HPDE6-E6E7 (cell line): ENCODE measurements at regions not wholly inside any gene's neighbourhood (a gene's known extent, or its start where the extent isn't known, plus 50 kb on each side); places are given as distances from the start of the nearest gene placed in this dataset.
"Not testable (repeated sequence)": the region's sequence is repeated elsewhere in the genome, so short reads cannot be mapped to it uniquely, and the experiment has no call there.

Source experiments
- DNase-seq: peaks from one replicate; pipeline ENCODE4 v3.0.0; 2011; ENCODE audit warnings: missing footprints; ENCODE audit errors: extremely low spot score

DNA sequence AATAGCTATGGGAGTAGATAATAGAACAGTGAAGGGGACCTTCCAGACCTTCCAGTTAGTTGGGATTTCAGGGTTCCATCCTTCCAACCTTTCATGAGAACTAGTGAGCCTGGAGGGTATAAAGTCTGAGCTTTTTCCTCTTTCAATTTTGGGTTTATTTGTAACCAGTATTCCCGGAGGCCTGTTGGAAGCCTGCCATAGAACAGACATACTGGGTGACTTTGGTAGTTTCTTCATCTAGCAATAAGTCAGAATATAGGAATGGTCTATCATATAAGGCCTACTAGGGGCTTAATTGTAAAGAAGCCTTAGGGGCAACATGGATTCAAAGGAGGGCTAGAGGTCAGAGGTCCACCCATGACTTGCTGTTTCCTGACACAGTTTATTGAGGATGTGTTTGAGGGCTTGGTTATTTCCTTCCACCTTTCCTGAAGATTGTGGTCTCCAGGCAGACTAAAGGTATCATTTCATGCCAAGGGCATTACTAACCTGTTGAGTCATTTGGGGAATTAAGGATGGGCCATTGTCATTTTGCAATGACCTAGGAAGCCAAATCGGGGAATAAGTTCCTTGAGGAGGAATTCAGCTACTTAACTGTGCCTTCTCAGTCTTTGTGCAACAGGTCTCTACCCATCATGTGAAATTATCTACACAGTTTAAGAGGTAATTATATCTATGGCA lies 410.3 kb downstream of the SLC6A15 start:
- DNase-seq: peak; percentile 13

DNA sequence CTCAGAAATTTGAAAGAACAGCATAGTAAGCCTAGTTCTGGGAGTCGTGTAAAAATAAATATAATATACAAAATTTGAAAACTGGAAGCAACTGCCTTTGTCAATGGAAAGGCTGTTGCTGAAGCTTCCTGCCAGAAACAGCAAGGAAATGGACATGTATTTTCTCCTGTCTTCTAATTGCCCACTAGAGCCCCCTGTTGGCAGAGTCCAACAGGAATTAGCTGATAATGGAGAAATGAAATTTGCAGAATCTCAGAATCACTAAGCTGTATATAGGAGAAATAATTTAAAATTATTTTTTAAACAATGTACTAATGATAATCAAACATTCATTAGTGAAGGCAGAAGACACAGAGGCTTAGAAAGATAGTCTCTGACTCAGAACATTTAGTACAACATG lies 414.8 kb downstream of the SLC6A15 start:
- DNase-seq: no peak

DNA sequence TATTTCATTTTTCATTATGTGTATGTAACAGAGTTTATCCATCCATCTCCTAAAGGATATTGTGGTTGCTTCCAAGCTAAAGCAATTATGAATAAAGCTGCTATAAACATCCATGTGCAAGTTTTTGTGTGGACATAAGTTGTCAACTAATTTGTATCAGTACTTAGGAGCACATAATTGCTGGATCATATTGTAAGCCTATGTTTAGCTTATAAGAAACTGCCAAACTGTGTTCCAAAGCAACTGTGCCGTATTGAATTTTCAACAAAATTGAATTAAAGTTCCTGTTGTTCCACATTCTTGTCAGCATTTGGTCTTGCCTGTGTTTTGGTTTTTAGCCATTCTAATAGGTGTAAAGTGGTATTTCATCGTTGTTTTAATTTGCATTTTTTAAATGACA lies 416.9 kb downstream of the SLC6A15 start:
- no peak for DNase-seq

DNA sequence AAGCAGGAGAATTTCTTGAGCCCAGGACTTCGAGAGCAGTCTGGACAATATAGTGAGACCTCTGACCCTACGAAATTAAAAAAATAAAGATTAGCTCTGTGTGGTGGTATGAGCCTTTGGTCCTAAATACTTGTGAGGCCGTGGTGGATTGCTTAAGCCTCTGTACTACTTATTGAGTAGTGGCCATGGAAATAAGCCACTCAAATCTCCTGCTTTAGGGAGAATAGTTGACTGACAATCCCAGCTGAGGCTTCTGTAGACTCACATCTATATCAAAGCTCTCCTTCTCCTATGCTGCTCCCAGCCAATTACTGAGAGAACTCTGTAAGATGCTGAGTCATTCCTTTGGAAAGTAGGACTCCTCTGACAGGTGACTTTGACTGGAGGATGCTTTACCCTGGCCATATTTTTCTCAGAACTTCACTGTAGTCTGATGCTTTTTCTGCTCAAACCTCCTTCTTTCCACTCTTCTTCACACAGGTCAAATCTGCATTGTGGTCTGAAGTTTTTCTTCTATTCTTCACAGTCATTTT lies 420.2 kb downstream of the SLC6A15 start:
- no peak for DNase-seq

DNA sequence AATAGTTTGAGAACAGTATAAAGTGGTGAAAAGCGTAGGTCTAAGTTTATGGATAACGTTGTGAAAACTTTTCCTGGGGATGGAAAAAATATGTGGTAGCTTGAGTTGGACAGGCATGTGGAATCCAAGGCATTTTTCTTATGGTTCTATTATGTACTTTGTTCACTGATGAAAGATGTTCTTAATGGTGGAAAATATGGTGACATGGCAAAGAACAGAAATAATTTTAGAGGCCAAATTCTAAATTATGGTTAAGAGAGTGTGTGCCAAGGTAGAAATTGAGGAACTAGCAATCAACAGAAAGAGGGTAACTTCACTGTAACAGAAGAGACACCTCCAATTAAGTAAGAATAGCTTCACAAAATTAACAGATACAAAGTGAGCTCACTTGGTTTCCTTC lies 427.8 kb downstream of the SLC6A15 start:
- no peak for DNase-seq

DNA sequence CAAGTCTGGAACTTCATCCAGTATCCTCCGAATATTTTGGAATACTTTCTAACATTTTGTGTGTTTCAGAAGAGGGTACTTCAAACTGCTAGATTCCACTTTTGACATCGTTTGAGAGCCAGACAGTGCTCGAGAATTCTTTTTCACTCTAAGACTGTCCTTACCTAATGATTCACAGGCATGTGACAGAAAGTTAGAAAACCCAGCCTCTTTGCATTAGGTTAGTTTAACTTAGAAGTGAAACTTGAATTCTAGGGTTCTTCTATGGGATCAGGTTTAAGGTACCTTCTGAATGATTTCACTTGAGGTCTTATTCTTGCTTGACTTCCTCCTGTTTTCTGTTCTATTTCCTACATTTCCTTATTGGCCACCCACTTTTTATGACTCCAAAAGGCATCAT lies 431.8 kb downstream of the SLC6A15 start:
- no peak for DNase-seq

DNA sequence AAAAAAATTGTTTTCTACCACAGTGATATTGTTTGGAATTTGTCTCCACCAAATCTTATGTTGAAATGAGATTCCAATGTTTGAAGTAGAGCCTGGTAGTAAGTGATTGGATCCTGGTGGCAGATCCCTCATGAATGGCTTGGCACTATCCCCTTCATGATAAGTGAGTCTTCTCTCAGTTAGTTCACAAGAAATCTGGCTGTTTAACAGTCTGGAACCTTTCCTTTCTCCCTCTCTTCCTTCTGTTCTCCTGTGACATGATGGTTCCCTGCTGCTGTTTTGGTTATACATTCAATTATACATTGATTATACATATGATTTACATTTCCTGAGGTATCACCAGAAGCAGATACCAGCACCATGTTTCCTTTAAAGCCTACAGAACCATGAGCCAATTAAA lies 442.2 kb downstream of the SLC6A15 start:
- DNase-seq: no peak

DNA sequence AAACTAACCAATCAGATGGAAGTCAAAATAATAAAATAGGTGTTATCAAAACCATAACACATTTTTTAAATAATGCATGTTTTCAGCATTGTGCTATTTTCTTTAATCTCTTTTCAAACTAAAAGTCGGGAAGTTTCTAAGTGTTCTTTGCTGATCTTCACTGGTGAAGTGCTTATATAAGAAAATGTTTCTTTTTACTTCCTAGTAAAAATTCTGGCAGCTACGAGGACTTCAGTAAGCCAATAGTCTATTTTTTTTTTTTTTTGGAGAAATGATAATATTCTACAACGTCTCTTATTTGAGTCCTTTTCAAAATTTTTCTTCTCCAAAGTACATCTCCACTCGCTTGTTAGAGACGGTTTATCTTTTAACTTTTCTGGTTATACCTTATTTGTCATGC lies 448.0 kb downstream of the SLC6A15 start:
- DNase-seq: no peak

DNA sequence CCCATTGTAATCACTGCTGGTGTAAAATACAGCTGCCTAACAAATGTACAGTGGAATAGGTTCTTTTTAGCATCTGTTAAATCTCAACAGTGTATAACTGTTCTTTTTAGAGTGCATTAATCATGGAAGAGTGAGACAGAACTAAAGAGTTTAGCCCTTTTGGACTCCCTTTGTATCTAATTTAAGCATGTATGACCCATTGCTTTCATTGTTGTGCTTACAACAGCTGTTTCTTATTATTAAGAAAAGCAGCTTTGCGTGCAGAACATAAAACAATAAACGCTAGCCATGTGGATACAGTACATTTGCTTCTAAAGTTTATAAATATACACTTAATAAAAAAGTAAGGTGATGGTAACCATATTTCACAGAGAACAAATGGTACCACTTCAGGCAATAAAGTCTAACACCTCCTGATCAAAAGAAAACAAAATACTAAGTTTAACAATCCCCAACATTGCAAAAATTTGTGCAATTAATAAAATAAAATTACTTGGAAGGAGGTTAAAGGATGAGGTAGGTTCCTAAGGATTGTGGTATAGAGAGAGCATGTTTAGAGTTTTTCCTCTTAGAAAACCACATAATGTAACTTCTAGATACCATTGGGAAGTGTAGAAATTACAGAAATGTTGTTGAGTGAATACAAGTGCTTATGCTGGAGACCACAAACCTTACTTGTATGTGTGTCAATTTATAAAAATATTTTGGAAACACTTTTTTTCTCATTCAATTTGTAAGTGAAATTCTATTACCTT lies 448.7 kb downstream of the SLC6A15 start:
- DNase-seq: no peak

DNA sequence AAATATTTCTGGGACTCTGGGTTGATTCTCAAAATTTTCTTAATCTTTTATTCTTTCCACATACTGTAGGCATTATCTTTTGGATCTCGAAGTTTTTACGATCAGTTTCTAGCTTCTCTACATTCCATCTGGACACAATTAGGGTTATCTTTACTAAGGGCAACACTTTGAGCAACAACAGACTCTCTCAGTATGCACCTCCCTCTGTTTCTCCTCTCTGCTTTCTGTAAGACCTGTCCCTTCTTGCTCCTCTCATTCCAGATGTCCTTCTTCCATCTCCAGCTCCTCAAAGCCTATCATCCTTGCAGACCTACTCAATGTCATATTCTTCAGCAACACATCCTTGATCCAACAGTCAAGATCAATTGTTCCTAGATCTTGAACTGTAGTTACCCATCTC lies 457.0 kb downstream of the SLC6A15 start:
- no peak for DNase-seq

DNA sequence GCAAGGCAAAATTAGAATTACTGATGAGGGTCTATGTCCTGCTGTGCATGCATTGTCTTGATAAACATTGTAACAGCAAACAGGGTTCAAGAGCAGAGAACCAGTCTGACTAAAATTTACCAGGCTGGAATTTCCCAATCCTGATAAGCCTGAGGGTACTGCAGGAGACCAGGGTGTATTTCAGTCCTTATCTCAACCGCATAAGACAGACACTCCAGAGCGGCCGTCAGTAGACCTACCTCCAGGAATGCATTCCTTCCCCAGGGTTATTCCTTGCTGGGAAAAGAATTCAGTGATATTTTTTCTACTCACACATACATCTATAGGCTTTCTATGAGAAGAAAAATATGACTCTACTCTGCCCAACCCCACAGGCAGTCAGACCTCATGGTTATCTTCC lies 466.1 kb downstream of the SLC6A15 start:
- DNase-seq: not testable (repeated sequence)

DNA sequence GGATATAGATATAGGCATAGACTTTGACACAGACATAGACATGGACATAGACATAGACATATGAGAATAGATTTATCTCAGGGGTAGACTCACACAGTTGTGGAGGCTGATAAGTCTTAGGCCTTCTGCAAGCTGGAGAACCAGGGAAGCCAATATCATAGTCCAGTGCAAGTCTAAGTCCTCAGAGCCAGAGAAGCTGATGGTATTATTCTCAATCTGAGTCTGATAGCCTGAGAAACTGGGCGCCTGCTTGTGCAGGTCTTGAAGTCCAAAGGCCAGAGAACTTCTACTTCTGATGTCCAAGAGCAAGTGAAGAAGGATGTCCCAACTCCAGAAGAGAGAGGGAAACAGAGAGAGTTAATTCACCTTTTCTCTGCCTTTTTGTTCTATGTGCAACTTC lies 476.5 kb downstream of the SLC6A15 start:
- DNase-seq: no peak

DNA sequence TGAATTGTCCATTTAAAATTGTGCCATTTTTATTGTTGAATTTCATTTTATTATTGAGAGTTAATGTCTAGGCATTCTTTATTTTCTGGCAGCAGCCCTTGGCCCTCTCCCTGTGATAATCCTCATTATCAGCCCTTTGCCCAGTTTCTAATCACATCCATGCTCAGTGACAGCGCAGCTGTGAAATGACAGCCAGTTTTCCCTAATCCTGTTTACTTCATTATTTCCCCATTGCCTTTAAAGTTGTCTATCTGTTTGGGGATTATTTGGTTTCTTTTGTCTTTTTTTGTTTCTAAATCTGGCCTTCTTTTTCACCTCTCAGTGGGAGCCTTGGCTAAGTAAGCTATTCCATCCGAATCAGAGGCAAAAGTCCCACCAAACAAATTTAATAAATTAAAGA lies 476.9 kb downstream of the SLC6A15 start:
- DNase-seq: no peak

DNA sequence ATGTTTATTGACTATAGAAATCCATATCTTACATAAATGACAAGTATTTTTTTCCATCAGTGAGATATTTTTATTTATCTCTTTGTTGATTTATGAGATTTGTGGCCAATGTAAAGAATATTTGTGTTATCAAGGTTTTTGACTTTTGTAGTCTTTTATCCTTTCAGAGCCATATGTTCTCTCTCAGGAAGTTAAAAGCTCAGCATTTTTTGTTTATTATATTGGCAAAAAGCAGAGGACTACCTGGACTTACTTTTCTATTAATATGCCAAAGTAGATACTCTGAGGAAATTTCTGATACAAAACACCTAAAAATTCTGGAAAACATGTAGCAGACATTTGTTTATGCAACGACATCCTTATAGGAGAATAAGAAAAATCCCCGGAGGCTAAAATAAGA lies 490.3 kb downstream of the SLC6A15 start:
- DNase-seq: no peak

DNA sequence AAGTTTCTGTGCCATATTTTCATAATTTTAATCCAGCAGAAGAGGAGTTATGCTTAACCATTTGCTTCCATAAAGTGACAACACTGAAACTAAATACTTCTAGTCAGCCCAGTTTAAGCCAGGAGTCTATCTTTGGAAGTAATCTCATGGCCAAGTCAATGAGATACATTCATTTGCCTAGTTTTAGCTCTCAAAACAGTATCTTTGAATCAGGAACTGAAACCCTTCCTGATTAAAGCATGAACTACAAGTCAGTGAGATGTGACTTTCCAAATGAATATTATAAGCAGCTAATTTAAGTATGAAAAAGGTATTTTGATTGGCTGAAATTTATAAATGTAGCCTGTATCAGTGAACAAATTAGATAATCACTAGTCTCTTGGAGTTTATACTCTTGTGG lies 491.5 kb downstream of the SLC6A15 start:
- DNase-seq: no peak

DNA sequence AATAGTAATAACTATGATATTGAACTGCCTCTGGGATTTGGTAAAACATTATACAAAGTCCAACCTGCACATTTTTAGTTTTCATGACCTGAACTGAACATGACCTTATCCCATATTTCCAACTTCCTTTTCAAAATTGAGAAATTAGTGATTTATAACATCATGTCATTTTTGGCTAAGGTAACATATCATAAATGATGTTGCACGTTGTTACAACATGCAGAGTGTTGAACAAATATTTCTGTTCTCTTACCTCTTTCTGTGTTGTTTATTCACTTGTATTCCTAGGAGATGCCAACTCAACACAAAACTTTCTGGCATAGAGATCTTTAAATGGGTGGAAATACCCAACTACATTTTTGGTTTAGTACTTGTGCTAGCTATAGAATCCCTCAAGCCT lies 496.0 kb downstream of the SLC6A15 start:
- DNase-seq: no peak

DNA sequence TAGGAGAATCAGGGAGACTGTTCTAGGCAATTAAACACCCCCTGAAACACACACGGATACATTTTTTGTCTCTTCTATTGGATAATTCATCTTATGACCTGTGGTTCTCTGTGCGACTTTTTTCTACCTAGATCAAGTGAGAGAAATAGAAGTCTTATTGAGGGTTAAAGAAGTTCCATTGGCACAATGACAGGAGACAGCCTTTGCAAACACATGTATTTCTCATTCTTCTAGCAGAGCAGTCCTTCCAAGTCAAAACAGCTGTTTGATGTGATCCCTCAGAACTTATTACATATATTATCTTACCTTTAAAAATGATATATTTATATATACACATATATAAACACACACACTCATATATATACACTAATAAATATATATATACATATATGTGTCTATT lies 496.7 kb downstream of the SLC6A15 start:
- no peak for DNase-seq

DNA sequence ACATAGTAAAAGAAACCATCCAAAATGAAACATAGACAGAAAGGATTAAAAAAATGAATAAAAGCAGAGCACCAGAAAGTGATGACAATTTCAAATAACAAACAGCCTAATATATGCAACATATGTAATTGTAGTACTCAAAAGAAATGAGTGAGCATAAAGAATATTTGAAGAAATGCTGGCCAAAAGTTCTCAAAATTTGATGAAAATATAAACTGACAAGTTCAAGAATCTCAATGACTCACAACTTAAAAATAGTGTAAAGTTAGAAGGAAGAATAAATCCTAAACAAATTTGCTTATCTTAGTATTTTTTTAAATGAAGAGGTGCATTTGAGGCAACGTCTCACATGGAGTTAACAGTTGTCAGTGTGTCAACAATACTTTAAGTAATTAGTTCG lies 498.9 kb downstream of the SLC6A15 start:
- DNase-seq: no peak

DNA sequence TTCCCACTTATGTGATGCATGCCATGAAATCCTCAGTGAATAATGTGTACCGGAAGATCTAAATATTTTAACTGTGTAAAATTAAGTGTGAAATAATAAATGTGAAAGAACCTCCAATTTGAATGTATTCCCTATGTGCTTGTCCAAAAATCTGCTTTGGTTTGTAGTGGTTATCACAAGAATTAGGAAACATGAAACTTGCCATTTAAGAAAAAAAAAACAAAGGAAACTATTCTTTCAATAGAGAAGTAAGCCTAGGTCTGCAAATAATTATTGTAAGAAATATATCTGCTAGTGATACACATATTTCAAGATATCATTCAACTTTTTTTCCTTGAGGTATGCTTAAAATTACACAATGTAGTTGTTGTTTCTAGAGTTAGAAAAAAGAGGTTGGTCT lies 500.4 kb downstream of the SLC6A15 start:
- DNase-seq: no peak

DNA sequence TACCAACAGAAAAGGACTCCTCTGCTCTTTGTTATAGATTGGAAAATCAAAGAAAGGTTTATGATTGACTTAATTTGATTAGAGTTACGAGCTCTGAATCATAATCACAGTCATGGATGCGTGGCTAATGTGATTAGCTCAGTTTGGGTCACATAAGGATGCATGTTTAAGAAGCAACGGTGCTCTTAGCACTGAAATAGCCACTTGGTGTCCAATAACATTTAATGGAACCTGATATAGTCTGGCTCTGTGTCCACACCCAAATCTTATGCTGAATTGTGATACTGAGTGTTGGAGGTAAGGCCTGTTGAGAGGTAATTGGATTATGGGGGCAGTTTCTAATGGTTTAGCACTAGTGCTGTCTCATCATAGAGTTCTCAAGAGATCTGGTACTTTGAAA lies 501.6 kb downstream of the SLC6A15 start:
- DNase-seq: no peak

DNA sequence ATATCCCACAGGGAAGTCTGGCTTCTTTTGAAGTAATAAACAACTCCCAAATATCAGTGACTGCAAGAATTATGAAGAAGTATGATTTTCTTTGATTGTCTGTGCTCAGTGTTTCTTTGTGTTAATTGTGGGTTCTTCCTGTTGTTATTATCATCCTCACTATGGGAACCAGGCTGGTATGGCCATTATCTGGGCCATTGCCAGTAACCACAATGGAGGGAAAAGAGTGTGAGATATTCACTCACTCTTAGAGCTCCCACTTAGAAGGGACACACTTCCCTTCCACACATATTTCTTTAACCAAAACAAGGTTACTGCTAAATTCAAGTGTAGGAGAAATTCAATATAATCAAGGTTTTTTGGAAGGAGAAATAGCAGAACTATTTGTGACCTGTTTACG lies 503.7 kb downstream of the SLC6A15 start:
- DNase-seq: no peak

DNA sequence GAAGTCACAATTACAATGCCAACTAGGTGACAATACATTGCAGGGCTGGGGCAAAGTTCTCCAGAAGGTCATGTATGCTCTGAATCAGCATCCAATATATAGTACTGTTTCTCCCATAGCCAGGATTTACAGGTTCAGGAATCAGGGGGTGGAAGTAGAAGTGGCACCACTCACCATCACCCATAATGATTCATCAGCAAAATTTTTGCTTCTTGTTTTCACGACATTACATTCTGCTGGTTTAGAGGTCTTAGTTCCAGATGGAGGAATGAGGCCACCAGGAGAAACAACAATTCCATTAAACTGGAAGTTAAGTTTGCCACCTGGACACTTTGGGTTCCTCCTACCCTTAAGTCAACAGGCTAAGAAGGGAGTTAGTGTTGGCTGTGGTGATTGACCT lies 505.9 kb downstream of the SLC6A15 start:
- not testable (repeated sequence) for DNase-seq

DNA sequence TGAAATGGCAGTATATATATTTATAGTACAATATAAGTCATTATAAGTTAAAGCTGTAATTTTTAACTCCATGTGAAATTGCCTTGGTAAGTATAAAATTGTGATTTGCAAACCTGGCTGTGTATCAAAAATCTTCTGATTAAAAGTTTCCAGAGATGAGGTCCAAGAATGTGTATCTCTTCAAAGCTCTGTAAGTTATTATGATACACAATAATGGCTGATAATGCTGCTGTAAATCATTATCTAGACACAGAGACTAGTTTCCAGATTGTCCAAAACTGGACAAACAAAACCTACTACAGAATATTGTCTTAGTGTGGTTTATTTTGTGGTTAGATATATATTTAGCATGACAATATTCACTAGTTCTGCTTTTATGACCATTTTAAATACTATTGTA lies 514.8 kb downstream of the SLC6A15 start:
- DNase-seq: no peak
